ENCODE measurements at regions not wholly inside any gene's neighbourhood (a gene's known extent, or its start where the extent isn't known, plus 50 kb on each side); places are given as distances from the start of the nearest gene placed in this dataset.
"Not testable (repeated sequence)": the region's sequence is repeated elsewhere in the genome, so short reads cannot be mapped to it uniquely, and the experiment has no call there.

GRCh38 chr4:128673159-128673558 lies 136.3 kb upstream of the JADE1 start:
- H3K36me3 Mint-ChIP-seq (ENCODE audit: low read depth); H3K4me3 Mint-ChIP-seq; ATAC-seq; H3K27ac Mint-ChIP-seq; H3K4me1 Mint-ChIP-seq; DNase-seq; H3K27me3 Mint-ChIP-seq; H3K9me3 Mint-ChIP-seq: not testable (repeated sequence)

DNA sequence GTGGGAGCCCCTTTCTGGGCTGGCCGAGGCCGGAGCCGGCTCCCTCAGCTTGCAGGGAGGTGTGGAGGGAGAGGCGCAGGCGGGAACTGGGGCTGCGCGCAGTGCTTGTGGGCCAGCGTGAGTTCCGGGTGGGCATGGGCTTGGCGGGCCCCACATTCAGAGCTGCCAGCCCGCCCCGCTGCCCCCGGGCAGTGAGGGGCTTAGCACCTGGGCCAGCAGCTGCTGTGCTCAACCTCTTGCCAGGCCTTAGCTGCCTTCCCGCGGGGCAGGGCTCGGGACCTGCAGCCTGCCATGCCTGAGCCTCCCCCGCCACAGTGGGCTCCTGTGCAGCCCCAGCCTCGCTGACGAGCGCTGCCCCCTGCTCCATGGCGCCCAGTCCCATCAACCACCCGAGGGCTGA lies 136.9 kb upstream of the JADE1 start:
- not testable (repeated sequence) for H3K27ac Mint-ChIP-seq, H3K27me3 Mint-ChIP-seq, H3K4me3 Mint-ChIP-seq

GRCh38 chr4:128670513-128670912 lies 139.0 kb upstream of the JADE1 start:
- Mint-ChIP-seq H3K4me1 (no peaks in the 10 kb centered on the region), H3K27ac (no peak overlapping the region), H3K27me3 (peaks cover 2% of the 10 kb centered on the region), H3K9me3 (no peaks in the 10 kb centered on the region), H3K36me3 (ENCODE audit: low read depth) (no peaks in the 10 kb centered on the region), H3K4me3 (no peak overlapping the region)
- DNase-seq = no peak
- no peak for ATAC-seq

More for the DNA sequence above, 136.9 kb upstream of the JADE1 start:
- H3K9me3 Mint-ChIP-seq; H3K36me3 Mint-ChIP-seq (ENCODE audit: low read depth); H3K4me1 Mint-ChIP-seq; DNase-seq; ATAC-seq: not testable (repeated sequence)

- ATAC-seq (no peak), DNase-seq (no peak)
- Mint-ChIP-seq H3K4me1 (peaks cover under 1% of the 10 kb centered on the region), H3K36me3 (ENCODE audit: low read depth) (no peaks in the 10 kb centered on the region), H3K27ac (no peak overlapping the region), H3K9me3 (no peaks in the 10 kb centered on the region), H3K27me3 (peaks cover 2% of the 10 kb centered on the region), H3K4me3 (no peak overlapping the region)
Observed at GRCh38 chr4:128668566-128668965, 140.9 kb upstream of the JADE1 start.

DNA sequence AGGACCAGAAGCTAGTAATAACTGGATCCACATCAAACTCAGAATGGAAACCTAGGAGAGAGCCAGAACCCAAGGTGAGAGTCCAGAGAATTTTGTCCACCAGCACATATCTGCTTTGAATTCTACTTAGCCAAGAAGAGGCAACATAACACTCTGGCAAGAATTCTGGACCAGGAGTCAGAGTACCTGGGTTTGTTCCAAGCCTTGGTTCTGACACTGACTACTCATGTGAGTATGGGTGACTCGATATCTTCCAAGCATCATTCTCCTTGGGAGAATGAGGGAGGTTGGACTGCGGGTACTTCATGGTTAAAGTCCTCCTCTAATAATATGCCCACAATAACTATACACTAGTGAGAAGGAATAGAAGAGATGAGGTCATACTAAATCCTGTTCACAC lies 144.0 kb upstream of the JADE1 start:
- Mint-ChIP-seq H3K27ac (no peak overlapping the region), H3K9me3 (no peaks in the 10 kb centered on the region), H3K36me3 (ENCODE audit: low read depth) (no peaks in the 10 kb centered on the region), H3K4me3 (no peak overlapping the region), H3K4me1 (peaks cover 4% of the 10 kb centered on the region), H3K27me3 (peaks cover 2% of the 10 kb centered on the region)
- no peak for DNase-seq
- no peak for ATAC-seq

DNA sequence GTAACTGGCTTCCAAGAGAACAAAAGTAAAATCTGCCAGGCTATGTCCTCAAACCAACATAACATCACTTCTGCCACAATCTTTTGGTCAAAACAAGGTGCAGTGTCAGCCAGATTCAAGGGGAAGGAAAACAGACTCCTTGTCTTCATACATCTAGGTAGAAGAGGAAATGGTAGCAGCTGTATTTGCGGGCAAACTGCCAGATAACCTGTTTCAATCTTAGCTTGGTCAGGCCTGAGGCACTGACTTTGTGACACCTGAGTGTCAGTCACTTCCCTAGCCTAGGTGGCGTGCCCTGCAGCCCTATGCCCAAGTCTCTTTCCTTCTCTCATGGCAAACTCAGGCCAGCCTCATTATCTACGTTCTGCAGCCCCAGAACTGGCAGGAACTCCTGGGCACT lies 146.2 kb upstream of the JADE1 start:
- DNase-seq (no peak), ATAC-seq (no peak)
- Mint-ChIP-seq H3K4me3 (no peak overlapping the region), H3K4me1 (peaks cover 4% of the 10 kb centered on the region), H3K9me3 (no peaks in the 10 kb centered on the region), H3K27ac (no peak overlapping the region), H3K27me3 (peaks cover 2% of the 10 kb centered on the region), H3K36me3 (ENCODE audit: low read depth) (no peaks in the 10 kb centered on the region)

GRCh38 chr4:128661479-128661878 lies 148.0 kb upstream of the JADE1 start:
- no peaks in the 10 kb centered on the region for H3K9me3 Mint-ChIP-seq
- peaks cover 2% of the 10 kb centered on the region for H3K27me3 Mint-ChIP-seq
- peaks cover 4% of the 10 kb centered on the region for H3K4me1 Mint-ChIP-seq
- no peak overlapping the region for H3K4me3 Mint-ChIP-seq
- DNase-seq (no peak), ATAC-seq (no peak)
- no peak overlapping the region for H3K27ac Mint-ChIP-seq
- no peaks in the 10 kb centered on the region for H3K36me3 Mint-ChIP-seq (ENCODE audit: low read depth)

GRCh38 chr4:128660361-128661215 lies 148.9 kb upstream of the JADE1 start:
- Mint-ChIP-seq H3K9me3 (no peaks in the 10 kb centered on the region), H3K36me3 (ENCODE audit: low read depth) (no peaks in the 10 kb centered on the region), H3K4me3 (no peak overlapping the region), H3K4me1 (peaks cover 4% of the 10 kb centered on the region), H3K27me3 (peaks cover 3% of the 10 kb centered on the region), H3K27ac (no peak overlapping the region)
- no peak for DNase-seq
- ATAC-seq = no peak

DNA sequence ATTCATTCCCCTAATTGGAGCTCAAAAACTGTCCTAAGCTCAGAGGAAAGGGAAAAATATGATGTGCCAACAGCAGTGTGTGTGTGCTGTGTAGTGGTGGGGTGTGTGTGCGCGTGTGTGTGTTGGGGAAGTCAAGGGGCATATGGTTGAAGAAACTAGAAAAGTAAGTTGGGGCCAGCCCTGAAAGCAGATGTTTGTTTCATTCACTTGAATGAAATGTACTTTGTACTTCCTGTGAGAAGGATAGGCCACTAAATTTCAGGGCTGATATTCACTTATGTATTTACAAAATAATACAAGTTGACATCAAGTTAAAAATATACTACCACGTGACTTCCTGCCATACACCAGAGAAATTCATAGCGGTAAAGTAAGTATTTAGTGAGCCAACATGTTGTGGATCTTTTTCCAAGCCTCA lies 151.3 kb upstream of the JADE1 start:
- Mint-ChIP-seq H3K9me3 (peaks cover 6% of the 10 kb centered on the region), H3K27me3 (peaks cover 3% of the 10 kb centered on the region), H3K4me3 (no peak overlapping the region), H3K27ac (no peak overlapping the region), H3K36me3 (ENCODE audit: low read depth) (no peaks in the 10 kb centered on the region), H3K4me1 (peaks cover under 1% of the 10 kb centered on the region)
- no peak for ATAC-seq
- DNase-seq = no peak

DNA sequence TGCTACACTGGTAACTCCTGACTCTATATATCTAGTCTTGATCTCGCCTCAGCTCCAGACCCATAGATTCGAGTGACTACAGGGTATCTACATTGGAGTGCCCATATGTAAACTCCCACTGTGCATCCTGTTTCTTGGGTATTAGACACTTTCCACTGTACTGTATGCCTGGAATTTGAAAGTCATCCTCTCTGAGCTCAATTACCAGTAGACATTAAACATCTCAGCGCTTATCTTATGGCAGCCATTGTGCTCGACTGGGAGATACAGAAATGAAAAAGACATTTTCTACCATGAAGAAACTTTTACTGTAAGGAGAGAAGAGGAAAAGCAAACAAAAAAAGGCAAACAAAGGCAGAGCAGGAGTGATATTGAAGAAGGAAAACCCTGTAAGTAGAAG lies 151.9 kb upstream of the JADE1 start:
- H3K9me3 Mint-ChIP-seq = peaks cover 6% of the 10 kb centered on the region
- ATAC-seq (no peak), DNase-seq (no peak)
- no peak overlapping the region for H3K4me3 Mint-ChIP-seq
- no peak overlapping the region for H3K27ac Mint-ChIP-seq
- H3K36me3 Mint-ChIP-seq (ENCODE audit: low read depth) = no peaks in the 10 kb centered on the region
- peaks cover 3% of the 10 kb centered on the region for H3K27me3 Mint-ChIP-seq
- no peaks in the 10 kb centered on the region for H3K4me1 Mint-ChIP-seq

DNA sequence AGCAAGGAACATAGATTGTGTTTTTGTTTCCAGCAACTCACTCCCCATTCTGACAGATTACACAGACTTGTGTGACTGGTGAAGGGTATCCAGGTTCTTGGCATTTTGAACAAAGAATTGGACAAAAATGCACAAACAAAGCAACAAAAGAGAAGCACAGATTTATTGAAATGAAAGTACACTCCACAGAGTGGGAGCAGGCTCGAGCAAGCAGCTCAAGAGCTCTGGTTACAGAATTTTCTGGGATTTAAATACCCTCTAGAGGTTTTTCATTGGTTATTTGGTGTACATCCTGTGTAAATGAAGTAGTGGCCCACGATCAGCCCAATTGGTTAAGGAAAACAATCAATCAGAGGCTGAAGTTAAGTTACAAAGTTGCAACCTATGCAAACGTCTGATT lies 155.0 kb upstream of the JADE1 start:
- peaks cover 6% of the 10 kb centered on the region for H3K9me3 Mint-ChIP-seq
- H3K4me3 Mint-ChIP-seq = no peak overlapping the region
- no peaks in the 10 kb centered on the region for H3K36me3 Mint-ChIP-seq (ENCODE audit: low read depth)
- H3K4me1 Mint-ChIP-seq = no peaks in the 10 kb centered on the region
- DNase-seq (no peak), ATAC-seq (no peak)
- no peak overlapping the region for H3K27ac Mint-ChIP-seq
- H3K27me3 Mint-ChIP-seq = peaks cover 3% of the 10 kb centered on the region

GRCh38 chr4:128653527-128654444 lies 155.7 kb upstream of the JADE1 start:
- no peak for ATAC-seq
- Mint-ChIP-seq H3K9me3 (peaks cover 6% of the 10 kb centered on the region), H3K4me3 (no peak overlapping the region), H3K36me3 (ENCODE audit: low read depth) (no peaks in the 10 kb centered on the region), H3K4me1 (no peaks in the 10 kb centered on the region), H3K27ac (no peak overlapping the region), H3K27me3 (peaks cover 3% of the 10 kb centered on the region)
- DNase-seq = no peak

DNA sequence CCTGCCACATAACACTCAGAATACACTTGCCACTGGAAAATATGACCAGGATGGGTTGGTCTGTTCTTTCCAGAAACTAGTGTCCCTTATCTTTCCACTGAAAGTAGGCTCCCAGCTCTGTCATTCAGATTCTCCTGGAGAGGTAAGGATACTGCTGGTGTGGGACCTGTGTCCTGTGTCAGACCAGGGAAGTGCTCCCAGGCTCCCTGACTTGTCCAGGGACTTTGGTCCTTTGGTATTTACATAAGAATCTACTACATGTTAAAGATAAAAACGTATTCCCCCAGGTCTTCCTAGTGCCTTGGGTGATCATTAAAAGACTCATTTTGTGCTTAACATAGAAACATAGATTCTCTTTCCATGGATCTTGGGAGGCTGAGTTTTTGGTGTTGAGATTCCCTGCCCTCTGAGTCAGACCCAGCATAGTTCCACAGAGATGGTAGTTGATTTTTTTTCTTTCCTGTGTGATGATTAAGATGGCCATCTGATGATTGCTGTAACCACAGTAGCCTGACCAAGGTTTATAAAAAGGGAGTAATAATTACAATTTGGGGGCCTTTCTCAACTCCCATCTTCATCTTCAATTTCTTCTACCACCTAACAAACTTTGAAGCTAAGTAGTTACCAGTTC lies 159.8 kb upstream of the JADE1 start:
- Mint-ChIP-seq H3K27me3 (peaks cover 7% of the 10 kb centered on the region), H3K27ac (no peak overlapping the region), H3K9me3 (peaks cover 1% of the 10 kb centered on the region), H3K4me3 (no peak overlapping the region), H3K36me3 (ENCODE audit: low read depth) (no peaks in the 10 kb centered on the region), H3K4me1 (no peaks in the 10 kb centered on the region)
- ATAC-seq (no peak), DNase-seq (no peak)

GRCh38 chr4:128649161-128649560 lies 160.3 kb upstream of the JADE1 start:
- H3K9me3 Mint-ChIP-seq = no peaks in the 10 kb centered on the region
- no peak overlapping the region for H3K4me3 Mint-ChIP-seq
- H3K27ac Mint-ChIP-seq = no peak overlapping the region
- no peak for ATAC-seq
- H3K4me1 Mint-ChIP-seq = no peaks in the 10 kb centered on the region
- H3K36me3 Mint-ChIP-seq (ENCODE audit: low read depth) = no peaks in the 10 kb centered on the region
- peaks cover 7% of the 10 kb centered on the region for H3K27me3 Mint-ChIP-seq
- no peak for DNase-seq

Data from activated naive CD8-positive, alpha-beta T cell treated with anti-CD3 and anti-CD28 coated beads, Interleukin-2, amount 50 U/mL, for 24 hours (primary cell).